Loucy (cell line): ENCODE measurements at regions not wholly inside any gene's neighbourhood (a gene's known extent, or its start where the extent isn't known, plus 50 kb on each side); places are given as distances from the start of the nearest gene placed in this dataset.

Experiments
- H2AFZ ChIP-seq: fragments of 200-600 bp; sonication (generic); 2 replicates; pipeline ENCODE4 v1.6.0; 2016; ENCODE audit warnings: antibody characterized with exemption, mild to moderate bottlenecking, low read length, moderate library complexity
- H3F3A ChIP-seq: fragments of 200-600 bp; 2 replicates; pipeline ENCODE4 v1.6.0; 2016; ENCODE audit warnings: antibody characterized with exemption, low read depth, mild to moderate bottlenecking
- H3K27me3 ChIP-seq: fragments of 200-600 bp; sonication (generic); 2 replicates; pipeline ENCODE4 v1.6.1; 2014; ENCODE audit warnings: low read length, mild to moderate bottlenecking; ENCODE audit not compliant: insufficient read depth, poor library complexity, severe bottlenecking
- H3K36me3 ChIP-seq: fragments of 200-600 bp; sonication (generic); 2 replicates; pipeline ENCODE4 v1.6.1; 2016; ENCODE audit warnings: low read length; ENCODE audit not compliant: insufficient read depth
- H3K4me1 ChIP-seq: fragments of 200-600 bp; sonication (generic); 2 replicates; pipeline ENCODE4 v1.5.1; 2014; ENCODE audit warnings: low read length, mild to moderate bottlenecking; ENCODE audit not compliant: insufficient read depth, poor library complexity, severe bottlenecking
- H3K4me2 ChIP-seq: fragments of 200-600 bp; sonication (generic); 2 replicates; pipeline ENCODE4 v1.6.0; 2014; ENCODE audit warnings: antibody characterized with exemption, low read length, low read depth, mild to moderate bottlenecking; ENCODE audit not compliant: poor library complexity, severe bottlenecking
- H3K4me3 ChIP-seq: fragments of 200-600 bp; sonication (generic); 2 replicates; pipeline ENCODE4 v1.5.1; 2014; ENCODE audit warnings: low read length, mild to moderate bottlenecking, mixed read lengths; ENCODE audit not compliant: poor library complexity, severe bottlenecking
- H3K79me2 ChIP-seq: fragments of 200-600 bp; sonication (generic); 2 replicates; pipeline ENCODE4 v1.6.1; 2014; ENCODE audit warnings: low read length; ENCODE audit not compliant: insufficient read depth
- H3K9ac ChIP-seq: fragments of 200-600 bp; sonication (generic); 2 replicates; pipeline ENCODE4 v1.6.0; 2014; ENCODE audit warnings: mild to moderate bottlenecking, low read depth, low read length, moderate library complexity; ENCODE audit not compliant: poor library complexity, severe bottlenecking
- H3K9me2 ChIP-seq: fragments of 200-600 bp; sonication (generic); replicated peaks from 2 replicates; pipeline ENCODE4 v1.6.1; 2016; ENCODE audit warnings: low read depth, low read length, mixed read lengths
- H3K9me3 ChIP-seq: fragments of 200-600 bp; sonication (generic); 2 replicates; pipeline ENCODE4 v1.6.1; 2014; ENCODE audit warnings: mild to moderate bottlenecking, antibody characterized with exemption, low read length, low read depth; ENCODE audit not compliant: insufficient read depth
- H4K20me1 ChIP-seq: fragments of 200-600 bp; sonication (generic); 2 replicates; pipeline ENCODE4 v1.6.0; 2014; ENCODE audit warnings: antibody characterized with exemption, low read length, mild to moderate bottlenecking; ENCODE audit not compliant: insufficient read depth, poor library complexity, severe bottlenecking
- EZH2phosphoT487 ChIP-seq: fragments of 200-600 bp; IDR thresholded peaks from 2 replicates; pipeline ENCODE4 v1.6.1; 2018; ENCODE audit warnings: antibody characterized with exemption, mild to moderate bottlenecking, moderate library complexity, borderline replicate concordance
- TF ChIP-seq, protein P1 (sequence below): fragments of 200-600 bp; sonication (generic); conservative IDR thresholded peaks from 2 replicates; pipeline ENCODE4 v1.5.1; 2014; ENCODE audit warnings: mild to moderate bottlenecking, antibody characterized with exemption, low read length

DNA sequence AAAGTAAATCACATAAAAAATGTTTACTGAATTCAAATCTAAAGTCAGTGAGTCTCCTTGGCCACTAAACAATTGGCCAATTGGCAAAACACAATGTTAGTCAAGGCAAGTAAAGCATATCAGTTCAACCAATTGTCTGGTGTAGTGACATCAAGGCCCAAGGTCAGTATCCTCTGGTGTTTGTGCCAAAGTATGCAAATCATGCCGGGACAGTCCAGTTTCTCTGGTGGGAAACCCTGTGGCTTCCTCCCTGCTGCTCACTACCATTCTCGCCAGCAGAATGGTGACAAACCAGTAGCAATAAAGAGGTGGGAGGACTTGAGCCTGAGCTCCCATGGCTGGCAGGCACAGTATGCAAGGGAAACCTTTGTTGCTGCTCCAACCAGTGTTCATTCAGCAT is 314.9 kb upstream of the FGF13 start:
- no peaks in the 10 kb centered on the region for H3K79me2 ChIP-seq
- H3K9ac ChIP-seq: no peak overlapping the region
- no peak overlapping the region for H3K4me3 ChIP-seq
- H3K9me2 ChIP-seq: no peaks in the 10 kb centered on the region
- H3K27me3 ChIP-seq: no peaks in the 10 kb centered on the region
- no peak overlapping the region for H3K4me2 ChIP-seq
- H3K9me3 ChIP-seq: no peaks in the 10 kb centered on the region
- H2AFZ ChIP-seq: no peak overlapping the region
- H3F3A ChIP-seq: no peaks in the 10 kb centered on the region
- no peak for TF ChIP-seq EZH2phosphoT487
- TF ChIP-seq, protein P1, sequence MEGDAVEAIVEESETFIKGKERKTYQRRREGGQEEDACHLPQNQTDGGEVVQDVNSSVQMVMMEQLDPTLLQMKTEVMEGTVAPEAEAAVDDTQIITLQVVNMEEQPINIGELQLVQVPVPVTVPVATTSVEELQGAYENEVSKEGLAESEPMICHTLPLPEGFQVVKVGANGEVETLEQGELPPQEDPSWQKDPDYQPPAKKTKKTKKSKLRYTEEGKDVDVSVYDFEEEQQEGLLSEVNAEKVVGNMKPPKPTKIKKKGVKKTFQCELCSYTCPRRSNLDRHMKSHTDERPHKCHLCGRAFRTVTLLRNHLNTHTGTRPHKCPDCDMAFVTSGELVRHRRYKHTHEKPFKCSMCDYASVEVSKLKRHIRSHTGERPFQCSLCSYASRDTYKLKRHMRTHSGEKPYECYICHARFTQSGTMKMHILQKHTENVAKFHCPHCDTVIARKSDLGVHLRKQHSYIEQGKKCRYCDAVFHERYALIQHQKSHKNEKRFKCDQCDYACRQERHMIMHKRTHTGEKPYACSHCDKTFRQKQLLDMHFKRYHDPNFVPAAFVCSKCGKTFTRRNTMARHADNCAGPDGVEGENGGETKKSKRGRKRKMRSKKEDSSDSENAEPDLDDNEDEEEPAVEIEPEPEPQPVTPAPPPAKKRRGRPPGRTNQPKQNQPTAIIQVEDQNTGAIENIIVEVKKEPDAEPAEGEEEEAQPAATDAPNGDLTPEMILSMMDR: no peak
- H3K4me1 ChIP-seq: no peaks in the 10 kb centered on the region
- no peaks in the 10 kb centered on the region for H4K20me1 ChIP-seq
- H3K36me3 ChIP-seq: no peaks in the 10 kb centered on the region

DNA sequence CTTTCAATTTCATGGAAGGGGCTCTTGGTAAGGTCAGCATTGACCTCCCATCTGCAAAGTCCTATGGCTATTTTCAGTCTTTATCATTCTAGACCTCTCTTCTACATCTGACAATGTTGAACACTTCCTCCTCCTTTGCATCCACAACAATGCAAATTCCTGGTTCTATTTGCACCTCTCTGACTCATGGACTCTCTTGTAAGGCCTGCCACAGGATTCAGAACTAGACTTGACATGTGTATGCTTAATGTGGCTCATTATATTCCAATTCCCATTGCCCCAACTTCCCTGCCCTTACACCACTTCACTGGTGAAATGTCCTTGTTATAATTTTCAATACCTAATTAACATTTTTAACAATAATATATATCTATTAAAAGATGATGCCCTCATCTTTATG is 314.3 kb upstream of the FGF13 start:
- H3F3A ChIP-seq: no peaks in the 10 kb centered on the region
- H3K36me3 ChIP-seq: no peaks in the 10 kb centered on the region
- TF ChIP-seq, protein P1: no peak
- no peak for TF ChIP-seq EZH2phosphoT487

DNA sequence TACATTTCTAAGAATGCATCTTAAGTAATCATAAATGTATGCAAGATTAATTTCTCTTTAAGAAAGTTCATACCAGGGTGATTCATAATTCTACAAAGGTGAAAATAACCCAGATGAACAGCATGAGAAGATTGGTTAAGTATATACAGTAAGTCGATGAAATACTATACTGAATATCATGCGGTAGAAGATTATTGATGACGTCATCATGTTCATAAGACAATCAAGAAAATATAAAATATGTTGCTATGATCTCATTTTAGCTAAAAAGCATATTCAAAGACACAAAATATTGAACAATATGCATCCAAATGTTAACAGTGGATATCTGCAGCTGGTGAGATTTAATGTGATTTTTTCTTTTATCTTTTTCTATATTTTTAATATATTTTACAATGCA is 312.0 kb upstream of the FGF13 start:
- no peaks in the 10 kb centered on the region for H3K27me3 ChIP-seq
- no peaks in the 10 kb centered on the region for H3K79me2 ChIP-seq
- no peaks in the 10 kb centered on the region for H4K20me1 ChIP-seq
- H3K9ac ChIP-seq: no peak overlapping the region
- no peak for TF ChIP-seq EZH2phosphoT487
- TF ChIP-seq, protein P1: no peak
- H3K9me3 ChIP-seq: no peaks in the 10 kb centered on the region
- no peak overlapping the region for H3K4me3 ChIP-seq
- H2AFZ ChIP-seq: no peak overlapping the region
- no peaks in the 10 kb centered on the region for H3K36me3 ChIP-seq
- no peaks in the 10 kb centered on the region for H3K9me2 ChIP-seq
- no peaks in the 10 kb centered on the region for H3F3A ChIP-seq
- H3K4me1 ChIP-seq: no peaks in the 10 kb centered on the region
- no peak overlapping the region for H3K4me2 ChIP-seq

More for the DNA sequence above, 314.3 kb upstream of the FGF13 start:
- Histone ChIP-seq H4K20me1 (no peaks in the 10 kb centered on the region), H3K9ac (no peak overlapping the region), H3K9me3 (no peaks in the 10 kb centered on the region), H3K4me3 (no peak overlapping the region), H3K79me2 (no peaks in the 10 kb centered on the region), H2AFZ (no peak overlapping the region), H3K4me2 (no peak overlapping the region), H3K9me2 (no peaks in the 10 kb centered on the region), H3K4me1 (no peaks in the 10 kb centered on the region), H3K27me3 (no peaks in the 10 kb centered on the region)
